ENCODE measurements at regions not wholly inside any gene's neighbourhood (a gene's known extent, or its start where the extent isn't known, plus 50 kb on each side); places are given as distances from the start of the nearest gene placed in this dataset.

- H3K79me1 ChIP-seq (ENCODE audit: low read depth, low read length) = no peaks in the 10 kb centered on the region
- TF ChIP-seq MAFK (IDR thresholded peaks at IDR 0.05; ENCODE audit: low read depth, low read length) (no peak), KDM4A (IDR thresholded peaks at IDR 0.05; ENCODE audit: low read depth, low read length, severe bottlenecking) (no peak), TAF7 (optimal IDR thresholded peaks at IDR 0.05; ENCODE audit: borderline replicate concordance, low read depth, low read length) (no peak), RBBP5 (IDR thresholded peaks at IDR 0.05; ENCODE audit: borderline replicate concordance, low read depth, low read length) (no peak), ASH2L (IDR thresholded peaks at IDR 0.05; ENCODE audit: low read length) (no peak), BRCA1 (IDR thresholded peaks at IDR 0.05; ENCODE audit: low read depth, low read length) (no peak), JUN (IDR thresholded peaks at IDR 0.05; ENCODE audit: low read depth, low read length) (no peak)
- no peaks in the 10 kb centered on the region for H4K20me1 ChIP-seq (replicated peaks in 1 of 2; ENCODE audit: control insufficient read depth in 1 of 2, insufficient read depth in 2 of 2, low read length in 2 of 2)
- CTCF ChIA-PET (ENCODE audit: partially characterized antibody) = interaction anchor here (0.6 to 1.4 kb wide), 3 partner anchors 12 to 27 kb away, joined by 3 to 5 read pairs (median 3); no protein-coding TSS in a partner anchor
- peak overlapping the region; percentile 17 to 32; a peak in 3 of 4 replicates for H3K4me2 ChIP-seq (ENCODE audit: insufficient read depth in 1 of 2, low read depth in 2 of 2, low read length in 2 of 2)
- H2AK5ac ChIP-seq (ENCODE audit: low read depth, low read length) = no peak overlapping the region
- POLR2A ChIA-PET (ENCODE audit: partially characterized antibody) = interaction anchor here (1.3 kb wide), 1 partner anchor 54 kb away, joined by 3 read pairs; no protein-coding TSS in a partner anchor
- 70% methylated on average over 8 of the region's 8 CpGs; no CpG with 5 or more reads in 1 of the 2 experiments for WGBS, 2 experiments (ENCODE audit: extremely low coverage in 1 of 2, insufficient coverage in 1 of 2, insufficient read length in 1 of 2, insufficient replicate concordance in 2 of 2, low coverage in 1 of 2, low lambda C conversion rate in 2 of 2, missing lambda C conversion rate in 1 of 2)
- H3K4me3 ChIP-seq (ENCODE audit: extremely low read depth in 1 of 4, insufficient read depth in 2 of 4, low read depth in 3 of 4, low read length in 4 of 4) = peak overlapping the region in 1 of 4 experiments; percentile 25; a peak in 2 of 8 replicates
- no peaks in the 10 kb centered on the region for H3K9me3 ChIP-seq (ENCODE audit: insufficient read depth in 2 of 2, low read depth in 1 of 2, low read length in 1 of 2)
- H2BK20ac ChIP-seq (ENCODE audit: low read length) = peak overlapping the region; percentile 57; the same call in 1 of the 2 replicates
- H4K5ac ChIP-seq (ENCODE audit: insufficient read length, low read depth, low read length) = no peak overlapping the region
- H2AFZ ChIP-seq (ENCODE audit: low read length) = no peak overlapping the region
- H4K8ac ChIP-seq (ENCODE audit: extremely low read depth, insufficient read depth, low read length) = no peak overlapping the region
- no peak overlapping the region for H3K9ac ChIP-seq (replicated peaks in 1 of 4; ENCODE audit: extremely low read depth in 1 of 4, low read depth in 3 of 4, low read length in 3 of 4)
- H3K79me2 ChIP-seq (ENCODE audit: control insufficient read depth in 1 of 2, insufficient read depth in 2 of 2, low read length in 2 of 2) = no peaks in the 10 kb centered on the region
- no peak overlapping the region for H3K14ac ChIP-seq (ENCODE audit: insufficient read length)
- no peak overlapping the region for H2BK12ac ChIP-seq (ENCODE audit: low read depth, low read length)
- no peaks in the 10 kb centered on the region for H3K23me2 ChIP-seq (ENCODE audit: low read depth, low read length)
- no peak for FAIRE-seq
- H3K4me1 ChIP-seq (replicated peaks in 1 of 4; ENCODE audit: control insufficient read depth in 3 of 4, insufficient read depth in 4 of 4, low read length in 3 of 4) = peaks cover 9 to 21% (median 17%) of the 10 kb centered on the region in 4 experiments
- H4K91ac ChIP-seq (replicated peaks; ENCODE audit: insufficient read length, low read length) = no peak overlapping the region
- H3K56ac ChIP-seq (replicated peaks; ENCODE audit: insufficient read length, low read depth, low read length) = no peak overlapping the region
- H2BK5ac ChIP-seq (ENCODE audit: low read depth, low read length) = no peak overlapping the region
- H3K36me3 ChIP-seq (ENCODE audit: control insufficient read depth in 2 of 4, insufficient read depth in 4 of 4, low read length in 3 of 4) = no peaks in the 10 kb centered on the region
- peak overlapping the region; percentile 82 for H3K18ac ChIP-seq (ENCODE audit: extremely low read depth, low read length)
- H2BK15ac ChIP-seq (ENCODE audit: low read length) = no peak overlapping the region; the same call in 1 of the 2 replicates
- no peak overlapping the region for H3K4ac ChIP-seq (replicated peaks; ENCODE audit: insufficient read length, low read depth, low read length)
- DNase-seq (ENCODE audit: low read depth in 1 of 2, low spot score in 2 of 2) = no peak
- H3K27me3 ChIP-seq (replicated peaks in 1 of 4; ENCODE audit: control insufficient read depth in 3 of 4, extremely low read depth in 1 of 4, insufficient read depth in 3 of 4, low read length in 3 of 4) = no peaks in the 10 kb centered on the region
- no peak overlapping the region for H3K23ac ChIP-seq (ENCODE audit: insufficient read length)
- H2BK120ac ChIP-seq (replicated peaks; ENCODE audit: low read depth, low read length) = no peak overlapping the region
- no peak overlapping the region for H3K27ac ChIP-seq (ENCODE audit: low read depth, low read length)
Observed at GRCh38 chr16:65280845-65281512, 159.1 kb upstream of the CDH11 start.

All from H1 (cell line).